PC-3 (cell line): ENCODE measurements at regions not wholly inside any gene's neighbourhood (a gene's known extent, or its start where the extent isn't known, plus 50 kb on each side); places are given as distances from the start of the nearest gene placed in this dataset.
"Not testable (repeated sequence)": the region's sequence is repeated elsewhere in the genome, so short reads cannot be mapped to it uniquely, and the experiment has no call there.

Source experiments
- EZH2 ChIP-seq: fragments of 300-600 bp; sonication (generic); IDR thresholded peaks from one replicate; pipeline ENCODE4 v1.6.1; 2017; ENCODE audit warnings: antibody characterized with exemption, mild to moderate bottlenecking, low read length; ENCODE audit not compliant: unreplicated experiment
- EZH2phosphoT487 ChIP-seq: fragments of 300-600 bp; sonication (generic); IDR thresholded peaks from 2 replicates; pipeline ENCODE4 v1.6.1; 2018; ENCODE audit warnings: mild to moderate bottlenecking, antibody characterized with exemption, low read length, borderline replicate concordance
- TF ChIP-seq, protein P1 (sequence below): fragments of 300-600 bp; sonication (generic); conservative IDR thresholded peaks from 2 replicates; pipeline ENCODE4 v1.5.1; 2017; ENCODE audit warnings: antibody characterized with exemption, low read depth, mild to moderate bottlenecking, low read length

DNA sequence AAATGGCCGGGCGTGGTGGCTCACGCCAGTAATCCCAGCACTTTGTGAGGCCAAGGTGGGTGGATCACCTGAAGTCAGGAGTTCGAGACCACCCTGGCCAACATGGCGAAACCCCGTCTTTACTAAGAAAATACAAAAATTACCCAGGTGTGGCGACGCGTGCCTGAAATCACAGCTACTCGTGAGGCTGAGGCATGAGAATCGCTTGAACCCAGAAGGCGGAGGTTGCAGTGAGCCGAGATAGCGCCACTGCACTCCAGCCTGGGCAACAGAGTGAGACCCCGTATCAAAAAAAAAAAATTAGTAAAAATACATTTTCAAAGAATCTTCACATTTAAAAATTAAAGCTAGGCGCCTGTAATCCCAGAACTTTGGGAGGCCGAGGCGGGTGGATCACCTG lies 125.6 kb upstream of the BTN3A2 start:
- TF ChIP-seq, protein P1, sequence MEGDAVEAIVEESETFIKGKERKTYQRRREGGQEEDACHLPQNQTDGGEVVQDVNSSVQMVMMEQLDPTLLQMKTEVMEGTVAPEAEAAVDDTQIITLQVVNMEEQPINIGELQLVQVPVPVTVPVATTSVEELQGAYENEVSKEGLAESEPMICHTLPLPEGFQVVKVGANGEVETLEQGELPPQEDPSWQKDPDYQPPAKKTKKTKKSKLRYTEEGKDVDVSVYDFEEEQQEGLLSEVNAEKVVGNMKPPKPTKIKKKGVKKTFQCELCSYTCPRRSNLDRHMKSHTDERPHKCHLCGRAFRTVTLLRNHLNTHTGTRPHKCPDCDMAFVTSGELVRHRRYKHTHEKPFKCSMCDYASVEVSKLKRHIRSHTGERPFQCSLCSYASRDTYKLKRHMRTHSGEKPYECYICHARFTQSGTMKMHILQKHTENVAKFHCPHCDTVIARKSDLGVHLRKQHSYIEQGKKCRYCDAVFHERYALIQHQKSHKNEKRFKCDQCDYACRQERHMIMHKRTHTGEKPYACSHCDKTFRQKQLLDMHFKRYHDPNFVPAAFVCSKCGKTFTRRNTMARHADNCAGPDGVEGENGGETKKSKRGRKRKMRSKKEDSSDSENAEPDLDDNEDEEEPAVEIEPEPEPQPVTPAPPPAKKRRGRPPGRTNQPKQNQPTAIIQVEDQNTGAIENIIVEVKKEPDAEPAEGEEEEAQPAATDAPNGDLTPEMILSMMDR, result not testable (repeated sequence)
- not testable (repeated sequence) for TF ChIP-seq EZH2, EZH2phosphoT487
